Activated CD8-positive, alpha-beta memory T cell treated with anti-CD3 and anti-CD28 coated beads, Interleukin-2, amount 10 ng/mL, durations not matched to agents 7 days and 5 days (primary cell): ENCODE measurements at regions not wholly inside any gene's neighbourhood (a gene's known extent, or its start where the extent isn't known, plus 50 kb on each side); places are given as distances from the start of the nearest gene placed in this dataset.
"Not testable (repeated sequence)": the region's sequence is repeated elsewhere in the genome, so short reads cannot be mapped to it uniquely, and the experiment has no call there.

Experiments
- ATAC-seq: fragments of 150-1000 bp; cut with Tn5 transposase; one replicate; pipeline ENCODE4 v1.10.0; 2021; ENCODE audit warnings: moderate library complexity
- CTCF ChIA-PET: fragments of 350-600 bp; sonication (Branson Sonifier 250); formaldehyde crosslinking; loops from one replicate; lab custom pipeline; 2021; ENCODE audit warnings: antibody characterized with exemption; lab: Charles Lee
- DNase-seq: peaks from one replicate; pipeline ENCODE4 v3.0.0-alpha.2; 2020
- H3K27ac Mint-ChIP-seq: one replicate; pipeline ENCODE4 v1.8.0; 2021; ENCODE audit warnings: mild to moderate bottlenecking, mixed read lengths
- H3K27me3 Mint-ChIP-seq: one replicate; pipeline ENCODE4 v1.8.0; 2021; ENCODE audit warnings: mixed read lengths
- H3K36me3 Mint-ChIP-seq: one replicate; pipeline ENCODE4 v1.8.0; 2021; ENCODE audit warnings: mild to moderate bottlenecking, mixed read lengths
- H3K4me1 Mint-ChIP-seq: one replicate; pipeline ENCODE4 v1.8.0; 2021; ENCODE audit warnings: mixed read lengths
- H3K4me3 Mint-ChIP-seq: one replicate; pipeline ENCODE4 v1.8.0; 2021; ENCODE audit warnings: mild to moderate bottlenecking, moderate library complexity, mixed read lengths
- H3K9me3 Mint-ChIP-seq: one replicate; pipeline ENCODE4 v1.8.0; 2022; ENCODE audit warnings: low read depth, mixed read lengths

DNA sequence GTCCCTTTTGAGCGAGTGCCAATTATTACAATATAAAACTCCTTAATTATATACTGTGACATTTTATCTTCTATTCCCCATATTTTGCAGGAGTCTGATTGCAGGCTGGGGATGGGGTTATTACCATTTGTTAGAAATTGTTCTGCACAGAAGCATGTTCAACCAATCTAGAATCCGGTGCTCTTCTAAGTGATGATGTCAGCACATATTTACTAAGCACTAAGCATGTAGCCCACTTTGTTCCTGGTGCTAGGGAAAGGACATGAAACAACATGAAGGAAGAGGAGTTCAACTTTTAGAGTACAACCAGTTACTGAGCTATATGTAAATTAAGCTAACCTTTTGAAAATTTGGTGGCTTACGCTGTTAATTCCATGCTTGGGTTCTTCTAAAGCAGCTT lies 52.8 kb upstream of the IL1RAPL2 start:
- H3K4me3 Mint-ChIP-seq, result no peak overlapping the region
- ATAC-seq (no peak), DNase-seq (no peak)
- H3K9me3 Mint-ChIP-seq, result no peaks in the 10 kb centered on the region
- H3K36me3 Mint-ChIP-seq, result no peaks in the 10 kb centered on the region
- no peaks in the 10 kb centered on the region for H3K4me1 Mint-ChIP-seq
- H3K27ac Mint-ChIP-seq, result no peak overlapping the region
- CTCF ChIA-PET, result no interaction called here
- H3K27me3 Mint-ChIP-seq, result no peaks in the 10 kb centered on the region

DNA sequence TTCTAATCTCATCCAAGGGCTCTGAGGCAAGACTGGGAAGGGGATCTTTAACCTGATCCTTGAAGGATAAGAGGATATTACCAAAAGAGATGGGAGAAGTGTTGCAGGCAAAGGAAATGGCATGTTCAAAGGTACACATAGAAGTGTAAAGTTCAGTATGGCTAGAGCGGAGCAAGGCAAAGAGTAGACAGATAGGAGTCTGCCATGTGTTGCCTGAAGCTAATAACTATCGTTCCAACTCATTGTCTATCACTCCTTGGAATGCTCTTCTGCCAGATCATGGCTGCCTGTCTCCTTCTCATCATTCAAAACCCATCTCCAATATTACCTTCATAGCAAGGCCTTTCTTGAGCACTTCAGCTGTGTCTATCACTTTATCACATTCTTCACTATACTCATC lies 55.2 kb upstream of the IL1RAPL2 start:
- H3K27ac Mint-ChIP-seq, result no peak overlapping the region
- CTCF ChIA-PET, result no interaction called here
- no peak overlapping the region for H3K4me3 Mint-ChIP-seq
- no peaks in the 10 kb centered on the region for H3K36me3 Mint-ChIP-seq
- no peaks in the 10 kb centered on the region for H3K27me3 Mint-ChIP-seq
- H3K9me3 Mint-ChIP-seq, result no peaks in the 10 kb centered on the region
- H3K4me1 Mint-ChIP-seq, result no peaks in the 10 kb centered on the region
- no peak for ATAC-seq
- DNase-seq, result no peak

DNA sequence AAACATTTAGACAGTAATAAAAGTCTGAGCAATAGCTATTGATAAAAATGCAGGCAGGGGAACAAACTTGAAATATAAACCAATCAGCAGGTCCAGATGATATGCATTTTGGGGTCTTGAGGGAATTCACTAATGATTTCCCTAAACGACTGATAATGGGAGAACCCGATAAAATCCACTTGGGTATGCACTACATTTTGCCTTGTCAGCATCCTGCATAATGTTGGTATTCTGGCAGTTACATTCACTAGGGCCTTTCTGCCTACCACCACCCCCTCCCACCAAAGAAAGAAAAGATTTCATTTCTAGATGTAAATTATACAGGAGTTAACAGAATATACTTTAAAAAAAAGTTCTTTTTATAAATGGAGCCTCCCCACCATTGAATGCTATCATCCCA lies 63.5 kb upstream of the IL1RAPL2 start:
- H3K9me3 Mint-ChIP-seq, result no peaks in the 10 kb centered on the region
- no peaks in the 10 kb centered on the region for H3K27me3 Mint-ChIP-seq
- CTCF ChIA-PET, result no interaction called here
- H3K36me3 Mint-ChIP-seq, result no peaks in the 10 kb centered on the region
- H3K27ac Mint-ChIP-seq, result no peak overlapping the region
- DNase-seq, result no peak
- no peaks in the 10 kb centered on the region for H3K4me1 Mint-ChIP-seq
- no peak overlapping the region for H3K4me3 Mint-ChIP-seq
- no peak for ATAC-seq

DNA sequence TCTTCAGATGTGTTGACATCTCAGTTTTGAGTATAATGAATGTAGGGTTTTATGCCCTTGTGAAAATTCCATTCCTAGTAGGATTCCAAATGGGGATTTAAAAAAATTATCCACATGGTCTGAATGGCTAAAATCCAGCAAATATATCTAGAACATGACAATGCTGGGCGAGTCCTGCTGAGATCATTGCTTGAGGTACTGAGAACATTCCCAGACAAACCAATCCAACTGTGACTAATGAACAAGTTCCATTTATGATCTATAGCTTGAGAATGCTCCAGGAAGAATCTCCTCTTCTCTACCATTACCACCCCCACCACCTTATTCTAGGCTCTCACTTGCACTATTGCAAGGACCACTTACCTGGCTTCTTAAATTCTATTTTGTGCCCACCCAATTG lies 77.2 kb upstream of the IL1RAPL2 start:
- Mint-ChIP-seq H3K9me3 (no peaks in the 10 kb centered on the region), H3K27me3 (no peaks in the 10 kb centered on the region), H3K4me3 (no peak overlapping the region), H3K27ac (no peak overlapping the region), H3K36me3 (no peaks in the 10 kb centered on the region), H3K4me1 (no peaks in the 10 kb centered on the region)
- no peak for DNase-seq
- ATAC-seq, result no peak
- CTCF ChIA-PET, result no interaction called here

DNA sequence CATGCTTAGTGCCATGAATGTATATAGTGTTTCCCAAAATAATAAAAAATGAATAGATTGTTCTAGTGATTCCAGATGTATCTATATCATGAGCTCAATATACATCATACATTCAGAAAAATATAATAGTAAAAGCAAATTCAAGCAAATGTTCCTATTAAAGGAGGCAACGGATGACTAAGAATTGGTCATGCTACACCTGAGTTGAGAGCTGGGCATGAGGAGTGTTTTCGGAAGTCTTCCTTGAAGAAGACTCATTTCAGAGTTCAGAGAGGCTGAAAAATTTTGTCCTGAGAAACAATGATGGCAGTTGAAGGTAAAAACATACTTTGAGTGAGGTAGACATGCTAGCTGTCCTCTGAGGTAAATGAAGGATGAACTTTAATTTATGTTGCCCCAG lies 79.3 kb upstream of the IL1RAPL2 start:
- CTCF ChIA-PET, result no interaction called here
- no peak overlapping the region for H3K27ac Mint-ChIP-seq

DNA sequence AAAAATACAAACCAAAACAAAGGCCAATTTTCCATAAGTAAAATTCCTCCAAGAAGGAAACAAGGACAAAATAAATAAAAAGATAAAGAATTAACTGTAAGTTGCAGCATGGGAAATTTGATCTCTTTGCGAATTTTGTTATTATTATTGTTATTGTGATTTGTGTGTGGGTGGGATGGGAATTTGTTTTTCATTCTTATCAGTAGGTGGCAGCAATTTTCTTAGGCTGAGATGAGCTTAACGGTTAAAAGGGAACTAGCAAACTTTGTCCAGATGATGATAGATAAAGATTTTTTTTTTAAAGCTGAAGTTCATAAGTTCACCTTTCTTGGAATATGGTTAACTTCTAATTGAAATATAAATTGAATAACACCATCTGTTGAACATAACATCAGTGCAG lies 83.2 kb upstream of the IL1RAPL2 start:
- H3K9me3 Mint-ChIP-seq, result no peaks in the 10 kb centered on the region
- H3K36me3 Mint-ChIP-seq, result no peaks in the 10 kb centered on the region
- no peak overlapping the region for H3K27ac Mint-ChIP-seq
- CTCF ChIA-PET, result interaction anchor here (1.3 kb wide), 1 partner anchor 707 kb away, joined by 3 read pairs; no protein-coding TSS in a partner anchor
- no peak for DNase-seq
- H3K4me1 Mint-ChIP-seq, result no peaks in the 10 kb centered on the region
- no peak for ATAC-seq
- no peaks in the 10 kb centered on the region for H3K27me3 Mint-ChIP-seq
- H3K4me3 Mint-ChIP-seq, result no peak overlapping the region

More for the DNA sequence above, 79.3 kb upstream of the IL1RAPL2 start:
- Mint-ChIP-seq H3K4me1 (no peaks in the 10 kb centered on the region), H3K4me3 (no peak overlapping the region), H3K36me3 (no peaks in the 10 kb centered on the region), H3K9me3 (no peaks in the 10 kb centered on the region), H3K27me3 (no peaks in the 10 kb centered on the region)
- no peak for ATAC-seq
- DNase-seq, result no peak

DNA sequence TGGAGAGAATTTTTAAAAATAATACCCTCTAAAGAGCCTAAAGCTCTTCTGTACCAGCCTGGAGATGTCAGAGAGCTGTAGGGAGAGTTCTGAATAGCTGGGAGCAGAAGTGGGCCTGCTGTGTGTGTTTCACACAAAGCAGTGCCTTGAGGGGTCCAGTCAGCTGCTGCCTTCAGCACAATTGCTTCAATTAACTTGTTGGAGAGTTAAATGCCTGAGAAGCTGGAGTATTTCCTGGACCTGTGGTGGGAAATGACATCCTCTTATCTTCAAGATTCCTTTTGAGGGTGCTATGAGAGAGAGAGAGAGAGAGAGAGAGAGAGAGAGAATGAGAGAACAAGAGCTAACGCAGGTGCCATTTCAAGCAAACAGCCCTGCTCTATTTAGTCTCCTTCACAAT lies 96.2 kb upstream of the IL1RAPL2 start:
- Mint-ChIP-seq H3K36me3 (no peaks in the 10 kb centered on the region), H3K4me1 (no peaks in the 10 kb centered on the region), H3K4me3 (no peak overlapping the region), H3K9me3 (no peaks in the 10 kb centered on the region), H3K27me3 (no peaks in the 10 kb centered on the region), H3K27ac (no peak overlapping the region)
- DNase-seq (no peak), ATAC-seq (no peak)
- CTCF ChIA-PET, result no interaction called here

DNA sequence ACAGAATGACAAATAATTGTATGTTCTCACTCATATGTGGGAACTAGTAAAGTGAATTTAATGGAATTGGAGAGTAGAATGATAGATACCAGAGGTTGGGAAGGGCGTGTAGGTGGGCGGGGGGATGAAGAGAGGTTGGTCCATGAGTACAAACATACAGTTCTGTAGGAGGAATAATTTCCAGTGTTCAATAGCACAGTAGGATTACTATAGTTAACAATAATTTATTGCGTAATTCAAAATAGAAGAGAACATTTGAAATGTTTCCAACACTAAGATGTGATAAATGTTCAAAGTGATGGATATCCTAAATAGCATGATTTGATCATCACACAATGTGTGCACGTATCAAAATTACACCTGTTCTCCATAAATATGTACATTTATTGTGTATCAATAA lies 106.2 kb upstream of the IL1RAPL2 start:
- CTCF ChIA-PET, result no interaction called here
- Mint-ChIP-seq H3K4me3 (no peak overlapping the region), H3K4me1 (no peaks in the 10 kb centered on the region), H3K36me3 (no peaks in the 10 kb centered on the region), H3K9me3 (peaks cover 5% of the 10 kb centered on the region), H3K27me3 (no peaks in the 10 kb centered on the region), H3K27ac (no peak overlapping the region)
- DNase-seq (no peak), ATAC-seq (no peak)

DNA sequence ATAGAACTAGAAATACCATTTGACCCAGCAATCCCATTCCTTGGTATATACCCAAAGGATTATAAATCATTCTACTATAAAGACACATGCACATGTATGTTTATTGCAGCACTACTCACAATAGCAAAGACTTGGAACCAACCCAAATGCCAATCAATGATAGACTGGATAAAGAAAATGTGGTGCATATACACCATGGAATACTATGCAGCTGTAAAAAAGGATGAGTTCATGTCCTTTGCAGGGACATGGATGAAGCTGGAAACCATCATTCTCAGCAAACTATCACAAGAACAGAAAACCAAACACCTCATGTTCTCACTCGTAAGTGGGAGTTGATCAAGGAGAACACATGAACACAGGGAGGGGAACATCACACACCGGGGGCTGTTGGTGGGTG lies 108.9 kb upstream of the IL1RAPL2 start:
- H3K4me3 Mint-ChIP-seq, H3K27me3 Mint-ChIP-seq, H3K27ac Mint-ChIP-seq, H3K4me1 Mint-ChIP-seq, CTCF ChIA-PET, DNase-seq, H3K36me3 Mint-ChIP-seq, H3K9me3 Mint-ChIP-seq, ATAC-seq: not testable (repeated sequence)

DNA sequence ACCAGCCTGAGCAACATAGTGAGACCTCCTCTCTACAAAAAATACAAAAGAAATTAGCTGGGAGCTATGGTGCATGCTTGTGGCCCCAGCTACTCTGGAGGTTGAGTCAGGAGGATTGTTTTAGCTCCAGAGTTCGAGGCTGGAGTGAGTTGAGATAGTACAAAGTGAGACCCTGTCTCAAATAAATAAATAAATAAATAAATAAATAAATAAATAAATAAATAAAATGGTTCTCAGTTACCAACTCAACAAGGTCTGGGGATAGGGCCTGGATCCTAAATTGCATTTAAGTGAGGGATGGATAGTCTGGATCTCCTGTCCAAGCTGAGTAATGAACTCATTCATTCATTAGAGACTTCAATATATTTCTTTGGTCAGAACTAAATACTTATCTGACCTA lies 115.7 kb upstream of the IL1RAPL2 start:
- H3K36me3 Mint-ChIP-seq, result no peaks in the 10 kb centered on the region
- no peaks in the 10 kb centered on the region for H3K4me1 Mint-ChIP-seq
- DNase-seq, result no peak
- CTCF ChIA-PET, result no interaction called here
- H3K4me3 Mint-ChIP-seq, result no peak overlapping the region
- no peaks in the 10 kb centered on the region for H3K9me3 Mint-ChIP-seq
- ATAC-seq, result no peak
- no peak overlapping the region for H3K27ac Mint-ChIP-seq
- H3K27me3 Mint-ChIP-seq, result no peaks in the 10 kb centered on the region

DNA sequence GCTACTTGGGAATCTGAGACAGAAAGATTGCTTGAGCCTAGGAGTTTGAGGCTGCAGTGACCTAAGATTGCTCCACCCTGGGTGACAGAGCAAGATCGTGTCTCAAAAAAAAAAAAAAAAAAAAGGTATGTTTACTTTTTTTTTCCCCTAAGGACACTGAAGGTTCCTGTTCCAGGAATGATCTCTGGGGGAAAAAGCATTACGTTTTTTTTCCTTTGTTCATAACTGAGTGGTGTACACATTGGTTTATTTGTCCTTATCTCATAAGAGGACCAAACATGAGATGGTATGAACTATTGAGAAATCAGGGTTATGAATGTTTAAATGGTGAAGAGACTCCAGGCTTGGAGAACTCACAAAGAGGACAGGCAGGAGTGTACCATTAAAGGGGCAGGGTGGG lies 120.4 kb upstream of the IL1RAPL2 start:
- H3K4me3 Mint-ChIP-seq, result no peak overlapping the region
- DNase-seq (no peak), ATAC-seq (no peak)
- no peaks in the 10 kb centered on the region for H3K4me1 Mint-ChIP-seq
- no peaks in the 10 kb centered on the region for H3K27me3 Mint-ChIP-seq
- H3K36me3 Mint-ChIP-seq, result no peaks in the 10 kb centered on the region
- CTCF ChIA-PET, result no interaction called here
- no peaks in the 10 kb centered on the region for H3K9me3 Mint-ChIP-seq
- no peak overlapping the region for H3K27ac Mint-ChIP-seq

DNA sequence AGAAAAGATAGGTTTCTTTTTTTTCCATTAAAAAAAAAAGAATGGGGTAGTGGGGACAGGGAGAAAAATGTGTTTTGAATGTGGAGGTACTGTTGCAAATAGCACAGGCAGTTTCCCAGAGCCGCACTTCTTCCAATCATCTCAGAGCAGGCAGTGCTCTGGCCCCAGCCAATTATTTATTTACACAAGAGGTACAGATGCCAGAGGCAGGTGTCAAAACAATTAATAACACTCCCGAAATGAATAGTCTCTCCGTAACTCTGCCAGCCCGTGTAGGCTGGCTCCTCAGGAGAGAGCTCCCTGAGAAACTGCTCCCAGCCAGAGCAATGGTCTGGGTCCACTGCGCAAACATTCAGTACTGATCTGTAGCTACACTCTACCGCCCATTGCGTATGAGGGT lies 130.8 kb upstream of the IL1RAPL2 start:
- no peak for DNase-seq
- Mint-ChIP-seq H3K36me3 (no peaks in the 10 kb centered on the region), H3K27me3 (no peaks in the 10 kb centered on the region), H3K4me1 (no peaks in the 10 kb centered on the region), H3K9me3 (no peaks in the 10 kb centered on the region), H3K4me3 (no peak overlapping the region), H3K27ac (no peak overlapping the region)
- ATAC-seq, result no peak
- CTCF ChIA-PET, result no interaction called here

DNA sequence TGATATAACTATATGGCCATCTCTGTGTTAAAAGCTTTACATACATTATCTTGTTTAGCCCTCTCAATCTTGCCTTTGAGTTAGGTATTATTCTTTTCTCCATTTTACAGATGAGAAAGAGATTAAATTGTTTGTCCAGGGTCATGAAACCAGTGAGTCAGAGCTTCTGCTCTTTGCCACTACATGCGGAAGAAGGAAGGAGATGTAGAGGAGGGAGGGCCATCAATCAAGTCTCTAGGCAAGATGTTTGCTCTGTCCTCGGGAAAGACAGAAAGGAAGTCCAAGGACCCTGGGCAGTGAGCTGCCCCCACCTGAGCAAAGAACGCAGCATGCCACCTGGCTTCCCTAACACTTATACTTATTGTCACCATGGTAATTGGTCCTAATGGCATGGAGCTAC lies 133.7 kb upstream of the IL1RAPL2 start:
- Mint-ChIP-seq H3K9me3 (no peaks in the 10 kb centered on the region), H3K27me3 (no peaks in the 10 kb centered on the region), H3K27ac (no peak overlapping the region), H3K4me3 (no peak overlapping the region), H3K36me3 (no peaks in the 10 kb centered on the region), H3K4me1 (no peaks in the 10 kb centered on the region)
- ATAC-seq (no peak), DNase-seq (no peak)
- CTCF ChIA-PET, result no interaction called here

DNA sequence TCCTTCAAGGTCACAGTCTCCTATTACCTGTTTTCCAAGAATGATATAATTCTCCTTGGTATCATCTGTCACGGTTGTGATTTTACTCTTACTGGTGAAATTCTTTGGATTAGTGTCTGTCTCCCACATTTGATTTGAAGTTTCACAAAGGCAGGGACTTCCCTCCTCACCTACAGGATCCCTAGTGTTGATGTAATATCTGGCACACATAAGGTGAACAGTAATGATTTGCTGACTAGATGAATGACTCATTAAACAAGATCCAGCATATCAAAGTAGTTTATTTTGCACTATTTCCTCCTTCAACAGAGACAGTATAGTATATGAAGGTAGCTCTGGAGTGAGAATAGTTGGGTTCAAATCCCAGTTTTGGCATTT lies 135.3 kb upstream of the IL1RAPL2 start:
- Mint-ChIP-seq H3K27me3 (no peaks in the 10 kb centered on the region), H3K4me1 (no peaks in the 10 kb centered on the region), H3K27ac (no peak overlapping the region), H3K36me3 (no peaks in the 10 kb centered on the region), H3K4me3 (no peak overlapping the region), H3K9me3 (no peaks in the 10 kb centered on the region)
- CTCF ChIA-PET, result no interaction called here
- DNase-seq (no peak), ATAC-seq (no peak)

DNA sequence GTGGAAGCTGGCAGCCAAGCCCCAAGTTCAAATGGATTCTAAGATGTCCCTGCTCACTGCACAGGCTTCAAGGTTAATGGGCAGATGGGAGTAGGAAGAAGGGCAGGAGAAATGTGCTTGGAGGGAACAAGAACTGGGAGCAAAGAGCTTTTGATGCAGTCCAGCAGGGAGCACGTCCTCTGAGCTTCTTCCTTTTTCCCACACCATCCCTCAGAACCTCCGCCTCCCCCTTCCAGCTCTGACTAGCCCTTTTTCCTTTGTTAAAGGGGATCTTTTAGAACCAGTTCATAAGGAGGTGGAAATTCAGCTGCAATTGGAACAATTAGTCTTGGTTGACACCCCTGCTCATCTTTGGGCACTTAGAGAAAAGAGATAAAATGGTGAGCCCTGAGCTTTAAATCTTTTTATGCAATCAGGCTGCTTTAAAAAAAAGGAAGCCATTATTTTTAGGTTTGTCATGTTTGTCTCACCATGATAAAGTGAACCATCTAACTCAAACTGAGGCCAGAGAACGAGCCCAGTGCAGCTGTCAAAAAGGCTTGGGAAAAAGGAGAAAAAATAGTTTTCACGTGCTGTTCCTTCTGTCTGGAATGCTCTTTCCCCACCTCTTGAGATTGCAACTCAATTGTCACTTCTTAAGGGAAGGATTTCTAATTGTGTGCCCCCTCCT lies 135.8 kb upstream of the IL1RAPL2 start:
- no peaks in the 10 kb centered on the region for H3K4me1 Mint-ChIP-seq
- no peaks in the 10 kb centered on the region for H3K9me3 Mint-ChIP-seq
- no peaks in the 10 kb centered on the region for H3K36me3 Mint-ChIP-seq
- no peak overlapping the region for H3K4me3 Mint-ChIP-seq
- ATAC-seq (no peak), DNase-seq (no peak)
- H3K27me3 Mint-ChIP-seq, result no peaks in the 10 kb centered on the region
- CTCF ChIA-PET, result no interaction called here
- H3K27ac Mint-ChIP-seq, result no peak overlapping the region
